Ishikawa (cell line): ENCODE measurements at regions not wholly inside any gene's neighbourhood (a gene's known extent, or its start where the extent isn't known, plus 50 kb on each side); places are given as distances from the start of the nearest gene placed in this dataset.

Source experiments
- CEBPB ChIP-seq: IDR thresholded peaks from 2 replicates; pipeline ENCODE4 v1.6.1; 2012
- CREB1 ChIP-seq: IDR thresholded peaks from 2 replicates; pipeline ENCODE4 v1.6.1; 2012; ENCODE audit warnings: low read depth
- EGR1 ChIP-seq: IDR thresholded peaks from 2 replicates; pipeline ENCODE4 v1.6.1; 2012
- EP300 ChIP-seq: IDR thresholded peaks from 2 replicates; pipeline ENCODE4 v1.6.1; 2012; ENCODE audit warnings: borderline replicate concordance
- FOXM1 ChIP-seq: IDR thresholded peaks from 2 replicates; pipeline ENCODE4 v1.6.1; 2012; ENCODE audit warnings: low read depth, borderline replicate concordance
- MAX ChIP-seq: IDR thresholded peaks from 2 replicates; pipeline ENCODE4 v1.6.1; 2012
- NFIC ChIP-seq: IDR thresholded peaks from 2 replicates; pipeline ENCODE4 v1.6.1; 2012
- RAD21 ChIP-seq: IDR thresholded peaks from 2 replicates; pipeline ENCODE4 v1.6.1; 2012; ENCODE audit warnings: low read depth
- REST ChIP-seq: IDR thresholded peaks from 2 replicates; pipeline ENCODE4 v1.6.1; 2012; ENCODE audit warnings: low read depth, mild to moderate bottlenecking
- TAF1 ChIP-seq: IDR thresholded peaks from 2 replicates; pipeline ENCODE4 v1.6.1; 2012; ENCODE audit warnings: low read depth, mild to moderate bottlenecking
- TCF12 ChIP-seq: IDR thresholded peaks from 2 replicates; pipeline ENCODE4 v1.6.1; 2012; ENCODE audit warnings: low read depth
- TEAD4 ChIP-seq: IDR thresholded peaks from 2 replicates; pipeline ENCODE4 v1.6.1; 2012
- USF1 ChIP-seq: IDR thresholded peaks from 2 replicates; pipeline ENCODE4 v1.6.1; 2012
- YY1 ChIP-seq: IDR thresholded peaks from 2 replicates; pipeline ENCODE4 v1.6.1; 2012; ENCODE audit warnings: low read depth
- ZBTB7A ChIP-seq: IDR thresholded peaks from 2 replicates; pipeline ENCODE4 v1.6.1; 2012; ENCODE audit warnings: low read depth

- TF ChIP-seq NFIC (no peak), MAX (no peak), EGR1 (no peak), ZBTB7A (no peak), CEBPB (no peak), TCF12 (no peak), FOXM1 (no peak), YY1 (no peak), CREB1 (no peak), REST (no peak), USF1 (no peak), EP300 (no peak), RAD21 (no peak), TEAD4 (no peak), TAF1 (no peak)
Measured at GRCh38 chr18:78643004-78643403, 336.6 kb upstream of the SALL3 start.

GRCh38 chr18:78643981-78644380 is 335.6 kb upstream of the SALL3 start:
- TF ChIP-seq REST (no peak), EGR1 (no peak)

- no peak for TF ChIP-seq REST
- no peak for TF ChIP-seq TEAD4
- no peak for TF ChIP-seq TAF1
- no peak for TF ChIP-seq CREB1
- no peak for TF ChIP-seq USF1
- TF ChIP-seq EGR1: no peak
- no peak for TF ChIP-seq FOXM1
- TF ChIP-seq YY1: no peak
- no peak for TF ChIP-seq CEBPB
- no peak for TF ChIP-seq RAD21
- no peak for TF ChIP-seq TCF12
Measured at GRCh38 chr18:78645216-78645615, 334.4 kb upstream of the SALL3 start.

- no peak for TF ChIP-seq TEAD4
- no peak for TF ChIP-seq TCF12
- TF ChIP-seq MAX: no peak
- TF ChIP-seq FOXM1: no peak
- no peak for TF ChIP-seq YY1
- TF ChIP-seq NFIC: no peak
- no peak for TF ChIP-seq TAF1
- TF ChIP-seq CEBPB: no peak
- TF ChIP-seq EGR1: no peak
Measured at GRCh38 chr18:78647018-78647417, 332.6 kb upstream of the SALL3 start.

- TF ChIP-seq RAD21 (no peak), USF1 (no peak), CREB1 (no peak), EGR1 (no peak), MAX (no peak), YY1 (no peak), NFIC (no peak), ZBTB7A (no peak), CEBPB (no peak), TEAD4 (no peak), TAF1 (no peak), FOXM1 (no peak), EP300 (no peak), TCF12 (no peak), REST (no peak)
Measured at GRCh38 chr18:78649421-78649820, 330.2 kb upstream of the SALL3 start.
